Astrocyte of the cerebellum (primary cell): ENCODE measurements at regions not wholly inside any gene's neighbourhood (a gene's known extent, or its start where the extent isn't known, plus 50 kb on each side); places are given as distances from the start of the nearest gene placed in this dataset.

ENCODE experiments used
- DNase-seq: peaks from one replicate; pipeline ENCODE4 v3.0.0-alpha.2; 2011; ENCODE audit warnings: low read depth
- H3K4me3 ChIP-seq: 2 replicates; pipeline ENCODE4 v1.5.1; 2011; ENCODE audit warnings: mild to moderate bottlenecking, low read depth, low read length, moderate library complexity
- in situ Hi-C: cut with HindIII; loops from 2 replicates; pipeline ENCODE4 v1.10.0; 2017; ENCODE audit warnings: low sequenced_read_pairs
- TF ChIP-seq, protein P1 (sequence below): IDR thresholded peaks from 2 replicates; pipeline ENCODE4 v1.5.1; 2012; ENCODE audit warnings: low read length, low read depth, moderate library complexity, mild to moderate bottlenecking; ENCODE audit errors: missing control alignments

DNA sequence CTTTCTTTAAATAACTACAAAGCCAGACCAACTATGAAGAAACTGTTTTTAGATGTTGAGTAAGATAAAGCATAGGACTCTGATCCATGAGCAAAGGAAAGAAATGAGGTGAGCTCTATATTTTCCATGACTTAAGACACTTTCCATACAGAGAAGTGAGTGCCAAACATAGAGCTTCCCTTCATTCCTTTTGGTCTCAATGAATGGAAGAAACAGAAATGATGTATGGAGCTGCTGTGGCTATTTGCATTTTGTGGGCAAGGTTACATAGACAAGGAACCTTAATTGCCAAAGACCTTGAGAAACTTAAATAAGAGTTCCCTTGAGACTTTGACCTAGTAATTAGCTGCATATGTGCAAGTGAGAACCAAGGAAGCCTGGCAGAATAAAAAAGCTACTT, 1152.2 kb downstream of the XPNPEP1 start:
- DNase-seq, result no peak
- no peak overlapping the region for H3K4me3 ChIP-seq
- in situ Hi-C loops, result no loop called here
- TF ChIP-seq, protein P1, sequence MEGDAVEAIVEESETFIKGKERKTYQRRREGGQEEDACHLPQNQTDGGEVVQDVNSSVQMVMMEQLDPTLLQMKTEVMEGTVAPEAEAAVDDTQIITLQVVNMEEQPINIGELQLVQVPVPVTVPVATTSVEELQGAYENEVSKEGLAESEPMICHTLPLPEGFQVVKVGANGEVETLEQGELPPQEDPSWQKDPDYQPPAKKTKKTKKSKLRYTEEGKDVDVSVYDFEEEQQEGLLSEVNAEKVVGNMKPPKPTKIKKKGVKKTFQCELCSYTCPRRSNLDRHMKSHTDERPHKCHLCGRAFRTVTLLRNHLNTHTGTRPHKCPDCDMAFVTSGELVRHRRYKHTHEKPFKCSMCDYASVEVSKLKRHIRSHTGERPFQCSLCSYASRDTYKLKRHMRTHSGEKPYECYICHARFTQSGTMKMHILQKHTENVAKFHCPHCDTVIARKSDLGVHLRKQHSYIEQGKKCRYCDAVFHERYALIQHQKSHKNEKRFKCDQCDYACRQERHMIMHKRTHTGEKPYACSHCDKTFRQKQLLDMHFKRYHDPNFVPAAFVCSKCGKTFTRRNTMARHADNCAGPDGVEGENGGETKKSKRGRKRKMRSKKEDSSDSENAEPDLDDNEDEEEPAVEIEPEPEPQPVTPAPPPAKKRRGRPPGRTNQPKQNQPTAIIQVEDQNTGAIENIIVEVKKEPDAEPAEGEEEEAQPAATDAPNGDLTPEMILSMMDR, result no peak

DNA sequence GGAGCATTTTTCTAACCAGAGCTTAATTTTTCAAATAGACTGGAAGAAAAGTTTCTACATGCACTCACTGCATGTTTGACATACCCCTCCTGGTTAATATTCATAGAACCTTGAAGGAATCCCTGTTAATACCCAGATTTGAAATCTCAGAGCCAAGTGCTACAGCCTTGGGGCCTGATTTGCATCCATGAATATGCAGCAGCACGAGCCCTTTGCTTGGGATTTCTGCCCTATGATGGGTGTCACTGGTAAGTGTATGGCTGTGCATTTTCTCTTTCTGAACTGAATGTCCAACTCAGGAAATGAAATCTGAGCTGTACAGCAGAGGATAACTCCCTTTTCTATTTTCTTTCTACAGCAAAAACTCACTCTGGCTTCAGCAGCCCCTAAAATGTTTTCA, 1157.5 kb downstream of the XPNPEP1 start:
- H3K4me3 ChIP-seq, result no peak overlapping the region
- in situ Hi-C loops, result no loop called here
- TF ChIP-seq, protein P1, result no peak
- DNase-seq, result no peak

DNA sequence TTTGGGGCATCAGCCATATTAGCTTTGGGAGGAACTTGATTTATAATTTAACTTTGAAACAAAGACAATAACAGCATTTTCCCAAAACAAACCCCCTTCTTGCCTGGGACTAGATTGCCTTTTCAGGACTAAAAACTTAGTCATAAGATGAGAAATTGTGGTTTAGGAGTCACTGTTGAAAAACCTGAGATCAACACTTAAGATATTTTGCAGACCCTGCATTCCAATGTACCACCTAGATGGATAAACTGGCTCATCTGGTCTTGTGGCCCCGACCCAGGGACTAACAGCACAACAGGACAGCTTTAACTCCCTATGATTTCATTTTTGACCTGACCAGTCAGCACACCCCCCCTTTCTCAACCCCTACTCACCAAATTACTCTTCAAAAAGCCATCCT, 1165.4 kb downstream of the XPNPEP1 start:
- DNase-seq, result no peak
- in situ Hi-C loops, result no loop called here
- TF ChIP-seq, protein P1, result no peak
- no peak overlapping the region for H3K4me3 ChIP-seq

DNA sequence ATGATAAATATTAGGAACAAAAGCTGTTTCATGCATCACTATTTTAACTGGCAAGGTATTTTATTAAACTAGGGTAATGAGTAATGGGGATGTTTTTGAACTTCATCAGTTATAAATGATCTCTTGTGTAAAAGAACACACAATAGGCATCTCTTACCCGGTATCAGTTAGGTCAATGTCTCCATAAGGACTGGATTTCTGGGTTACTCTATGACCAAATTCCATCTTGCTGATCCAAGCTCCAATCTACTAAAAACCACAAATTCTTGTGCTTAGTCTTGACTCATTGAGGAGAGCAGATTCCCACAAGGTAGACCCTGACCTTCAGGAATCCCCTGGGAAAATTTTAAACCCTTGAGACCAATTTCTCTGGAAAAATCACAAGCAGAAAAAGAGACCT, 1167.7 kb downstream of the XPNPEP1 start:
- TF ChIP-seq, protein P1, result no peak
- DNase-seq, result no peak
- H3K4me3 ChIP-seq, result no peak overlapping the region
- in situ Hi-C loops, result no loop called here

DNA sequence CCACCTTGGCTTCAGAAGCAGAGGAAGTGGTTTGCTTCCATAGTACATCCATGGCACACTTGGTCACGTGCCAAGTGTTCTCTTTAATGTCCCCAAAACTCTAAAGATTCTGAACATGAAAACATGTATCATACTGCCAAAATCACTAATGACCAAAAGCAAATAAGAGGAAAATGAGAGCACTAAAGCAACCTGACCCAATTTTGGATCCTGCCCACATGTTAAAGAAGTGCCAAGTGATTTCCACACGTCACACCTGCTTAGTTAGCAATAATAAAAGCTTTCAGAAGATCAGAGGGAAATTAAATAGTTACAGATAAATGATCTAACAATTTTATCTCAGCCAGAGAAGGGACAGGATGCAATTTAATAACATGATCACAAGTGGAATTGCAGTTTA, 1170.0 kb downstream of the XPNPEP1 start:
- no peak overlapping the region for H3K4me3 ChIP-seq
- TF ChIP-seq, protein P1, result no peak
- no peak for DNase-seq
- in situ Hi-C loops, result no loop called here

DNA sequence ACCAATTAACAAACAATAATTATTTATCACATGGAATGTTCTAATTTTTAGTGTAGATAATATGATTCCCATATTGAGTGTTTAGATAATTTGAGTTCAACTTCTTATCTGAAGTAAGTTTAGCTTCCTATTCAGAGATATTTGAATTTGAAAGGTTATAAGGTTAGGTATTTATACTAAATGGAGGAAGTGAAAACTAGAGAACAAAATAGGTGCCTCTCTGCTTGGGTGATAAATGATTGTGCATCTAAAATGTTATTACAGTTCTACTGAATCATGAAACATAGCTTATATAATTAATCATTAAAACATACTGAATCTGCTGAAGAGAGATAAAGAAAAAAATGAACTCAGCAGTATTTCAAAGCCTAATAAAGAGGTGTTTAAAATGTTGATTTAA, 1174.3 kb downstream of the XPNPEP1 start:
- TF ChIP-seq, protein P1, result no peak
- no peak for DNase-seq
- in situ Hi-C loops, result no loop called here
- no peak overlapping the region for H3K4me3 ChIP-seq

DNA sequence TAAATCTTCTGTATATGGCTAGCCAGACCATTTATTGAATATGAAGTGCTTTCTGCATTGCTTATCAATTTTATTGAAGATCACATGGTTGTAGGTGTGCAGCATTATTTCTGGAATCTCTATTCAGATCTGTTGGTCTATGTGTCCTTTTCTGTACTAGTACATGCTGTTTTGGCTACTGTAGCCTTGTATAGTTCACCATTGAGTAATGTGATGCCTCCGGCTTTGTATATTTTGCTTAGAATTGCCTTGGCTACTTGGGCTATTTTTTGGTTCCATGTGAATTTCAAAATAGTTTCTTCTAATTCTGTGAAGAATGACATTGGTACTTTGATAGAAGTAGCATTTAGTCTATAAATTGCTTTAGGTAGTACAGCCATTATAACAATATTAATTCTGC, 1187.2 kb downstream of the XPNPEP1 start:
- no peak overlapping the region for H3K4me3 ChIP-seq
- peak; percentile 9 for DNase-seq
- in situ Hi-C loops, result no loop called here
- TF ChIP-seq, protein P1, result no peak
